Mesenteric fat pad (tissue), 1 donor: ENCODE measurements at regions not wholly inside any gene's neighbourhood (a gene's known extent, or its start where the extent isn't known, plus 50 kb on each side); places are given as distances from the start of the nearest gene placed in this dataset.
"Not testable (repeated sequence)": the region's sequence is repeated elsewhere in the genome, so short reads cannot be mapped to it uniquely, and the experiment has no call there.

ENCODE experiments used
- DNase-seq: peaks from one replicate; pipeline ENCODE4 v3.0.0-alpha.2; 2020; ENCODE audit warnings: low spot score
- donor health status: DM: yes; HTN: yes; CAD: no.

DNA sequence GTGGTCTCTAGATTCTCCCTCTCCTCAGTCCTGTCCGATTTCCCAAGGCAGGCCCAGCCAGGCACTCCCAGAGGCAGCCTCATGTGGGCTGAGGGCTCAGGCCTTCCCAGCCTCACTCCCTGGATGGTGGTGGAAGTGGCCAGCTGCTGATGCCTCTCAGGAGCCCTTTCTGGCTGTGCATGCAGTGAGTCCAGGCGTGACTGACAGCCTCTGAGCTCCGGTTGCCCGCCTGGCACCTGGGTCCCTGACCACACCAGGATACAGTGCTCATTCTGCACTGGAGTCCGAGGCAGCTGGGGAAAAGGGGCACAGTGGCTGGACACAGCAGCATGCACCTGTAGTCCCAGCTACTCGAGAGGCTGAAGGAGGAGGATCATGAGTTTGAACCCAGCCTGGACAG, 132.6 kb downstream of the CUL2 start:
- DNase-seq: no peak

DNA sequence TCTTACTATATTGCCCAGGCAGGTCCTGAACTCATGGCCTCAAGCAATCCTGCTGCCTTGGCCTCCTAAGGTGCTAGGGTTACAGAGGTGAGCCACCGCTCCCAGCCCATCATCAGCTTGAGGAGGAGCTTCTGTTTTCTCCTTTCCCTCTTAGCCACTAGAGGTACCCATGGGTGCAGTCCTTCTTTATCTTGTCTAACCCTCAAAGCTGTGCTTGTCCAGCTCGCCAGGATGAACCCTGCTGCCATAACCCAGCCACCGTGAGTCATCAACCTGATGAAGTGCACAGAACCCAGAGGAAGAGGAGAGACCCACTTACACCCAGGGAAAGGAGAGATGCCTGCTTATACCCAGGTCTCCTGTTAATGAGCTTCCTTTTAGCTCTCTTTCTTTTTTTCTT, 133.4 kb downstream of the CUL2 start:
- DNase-seq: no peak

DNA sequence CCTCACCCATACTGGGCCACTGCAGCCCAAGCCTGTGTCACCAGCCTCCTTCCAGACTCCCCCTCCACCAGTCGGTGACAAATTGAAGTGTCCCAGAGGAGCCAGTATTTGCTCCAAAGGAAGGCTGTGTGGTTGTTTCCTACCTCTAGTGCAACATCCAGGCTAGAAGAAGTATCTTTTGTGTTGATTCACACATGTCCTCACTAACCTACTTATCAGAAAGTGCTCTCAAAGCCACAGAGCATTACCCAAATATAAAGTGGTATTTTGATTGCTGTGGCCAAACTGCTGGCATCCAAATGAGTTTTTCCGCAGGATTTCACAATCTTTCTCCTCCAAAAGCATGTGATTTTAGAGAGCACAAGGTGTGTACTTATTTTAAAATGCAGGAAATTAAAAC, 134.8 kb downstream of the CUL2 start:
- no peak for DNase-seq

DNA sequence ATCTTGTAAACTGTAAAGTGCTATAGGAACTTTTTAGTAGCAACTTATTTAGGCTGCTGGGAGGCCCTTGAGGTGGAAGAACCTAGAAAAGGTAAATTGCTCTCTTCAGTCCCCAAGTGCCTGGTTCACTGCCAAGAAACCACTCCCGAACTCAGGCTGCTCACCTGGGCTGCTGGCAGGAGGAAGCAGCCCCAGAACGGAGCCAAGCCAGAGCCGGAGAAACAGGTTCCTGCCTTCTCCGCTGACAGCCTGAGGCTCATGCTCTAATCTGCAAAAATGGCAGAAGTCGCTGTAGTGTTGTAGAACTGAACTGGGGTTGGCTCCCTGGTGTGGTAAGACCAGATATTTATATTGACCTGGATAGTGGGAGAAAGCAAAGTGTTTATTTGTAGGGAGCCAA, 136.0 kb downstream of the CUL2 start:
- no peak for DNase-seq

DNA sequence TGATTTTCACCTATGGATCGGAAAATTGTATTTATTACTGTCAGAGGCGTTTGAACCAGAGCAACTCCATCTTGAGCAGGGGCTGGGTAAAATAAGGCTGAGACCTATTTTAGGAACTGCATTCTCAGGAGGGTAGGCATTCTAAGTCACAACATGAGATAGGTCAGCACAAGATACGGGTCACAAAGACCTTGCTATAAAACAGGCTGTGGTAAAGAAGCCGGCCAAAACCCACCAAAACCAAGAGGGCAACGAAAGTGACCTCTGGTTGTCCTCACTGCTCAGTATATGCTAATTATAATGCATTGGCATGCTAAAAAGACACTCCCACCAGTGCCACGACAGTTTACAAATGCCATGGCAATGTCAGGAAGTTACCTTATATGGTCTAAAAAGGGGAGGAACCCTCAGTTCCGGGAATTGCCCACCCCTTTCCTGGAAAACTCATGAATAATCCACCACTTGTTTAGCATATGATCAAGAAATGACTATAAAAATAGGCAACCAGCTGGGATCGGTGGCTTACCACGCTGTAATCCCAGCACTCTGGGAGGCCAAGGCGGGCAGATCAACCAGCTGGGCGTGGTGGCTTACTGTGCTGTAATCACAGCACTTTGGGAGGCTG, 136.3 kb upstream of the PARD3 start:
- DNase-seq: not testable (repeated sequence)

DNA sequence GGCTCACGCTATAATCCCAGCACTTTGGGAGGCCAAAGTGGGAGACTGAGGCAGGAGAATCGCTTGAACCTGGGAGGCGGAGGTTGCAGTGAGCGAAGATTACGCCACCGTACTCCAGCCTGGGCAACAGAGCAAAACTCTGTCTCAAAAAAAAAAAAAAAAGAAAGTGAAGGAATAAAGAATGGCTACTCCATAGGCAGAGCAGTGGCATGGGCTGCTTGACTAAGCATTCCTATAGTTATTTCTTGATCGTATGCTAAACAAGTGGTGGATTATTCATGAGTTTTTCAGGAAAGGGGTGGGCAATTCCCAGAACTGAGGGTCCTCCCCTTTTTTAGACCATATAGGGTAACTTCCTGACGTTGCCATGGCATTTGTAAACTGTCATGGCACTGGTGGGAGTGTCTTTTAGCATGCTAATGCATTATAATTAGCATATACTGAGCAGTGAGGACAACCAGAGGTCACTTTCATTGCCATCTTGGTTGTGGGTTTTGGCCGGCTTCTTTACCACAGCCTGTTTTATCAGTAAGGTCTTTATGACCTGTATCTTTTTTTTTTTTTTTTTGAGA, 130.9 kb upstream of the PARD3 start:
- not testable (repeated sequence) for DNase-seq

DNA sequence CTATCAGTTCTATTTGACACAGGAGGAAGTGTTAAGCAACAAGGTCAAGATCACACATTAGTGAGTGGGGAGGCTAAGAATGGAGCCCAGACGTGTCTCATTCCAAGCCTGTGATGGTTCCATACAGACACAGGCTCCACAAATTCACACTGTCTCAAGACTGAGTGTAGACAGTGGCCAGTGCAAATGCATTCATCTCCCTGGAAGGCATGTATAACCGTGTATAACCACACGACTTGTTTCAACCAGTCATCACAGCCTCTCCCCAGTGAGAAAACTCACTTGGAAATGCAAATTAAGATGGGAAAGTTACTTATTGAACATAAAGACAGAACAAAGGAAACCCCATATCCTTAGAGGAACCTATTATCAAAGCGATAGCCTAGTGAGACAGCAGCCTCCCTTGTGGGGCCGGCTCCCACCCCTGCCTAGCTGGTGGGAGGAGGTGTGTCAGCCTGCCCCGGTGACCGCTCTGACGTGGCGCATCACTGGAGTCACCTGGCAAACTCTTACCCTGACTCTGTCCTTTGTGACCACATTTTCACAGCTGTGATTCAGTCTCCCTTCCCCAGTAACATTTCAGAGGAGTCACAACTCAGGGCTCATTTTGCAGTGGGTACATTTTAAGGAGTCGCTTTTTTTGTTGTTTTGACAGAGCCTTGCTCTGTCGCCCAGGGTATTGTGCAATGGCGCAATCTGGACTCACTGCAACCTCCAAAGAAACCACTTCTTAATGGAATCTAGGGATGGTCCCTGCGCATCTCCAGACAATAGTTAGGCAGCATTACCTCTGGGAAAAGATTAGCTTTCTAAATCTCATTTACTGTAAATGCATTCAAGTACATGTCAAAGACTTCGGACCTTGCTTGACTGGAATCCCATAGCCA, 126.6 kb upstream of the PARD3 start:
- DNase-seq: no peak

DNA sequence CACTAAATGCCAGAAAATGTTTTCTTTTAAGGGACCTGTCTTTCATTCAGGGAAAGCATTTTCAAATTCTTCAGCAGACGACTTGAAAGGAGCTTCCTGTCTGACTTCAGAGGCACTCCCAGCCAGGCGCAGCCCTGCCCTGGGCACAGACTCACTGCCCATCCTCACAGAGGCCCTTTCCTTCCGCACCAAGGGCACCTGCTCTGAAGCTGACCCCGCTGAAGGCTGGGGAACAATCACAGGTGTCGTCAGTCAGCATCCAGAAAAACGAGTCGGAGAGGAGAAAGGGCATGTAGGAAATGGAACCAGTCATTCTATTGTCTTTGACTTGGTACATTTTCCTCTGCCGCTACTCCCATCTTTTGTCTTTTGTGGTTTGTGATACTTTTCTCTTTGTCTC, 125.3 kb upstream of the PARD3 start:
- no peak for DNase-seq

DNA sequence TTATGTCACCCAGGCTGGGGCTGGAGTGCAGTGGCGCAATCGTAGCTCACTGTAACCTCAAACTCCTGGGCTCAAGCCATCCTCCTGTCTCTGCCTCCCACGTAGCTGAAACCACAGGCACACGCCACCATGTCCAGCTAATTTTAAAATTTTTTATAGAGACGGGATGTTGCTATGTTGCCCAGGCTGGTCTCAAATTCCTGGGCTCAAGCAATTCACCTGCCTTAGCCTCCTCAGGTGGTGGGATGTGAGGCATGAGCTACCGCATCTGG, 123.2 kb upstream of the PARD3 start:
- no peak for DNase-seq

DNA sequence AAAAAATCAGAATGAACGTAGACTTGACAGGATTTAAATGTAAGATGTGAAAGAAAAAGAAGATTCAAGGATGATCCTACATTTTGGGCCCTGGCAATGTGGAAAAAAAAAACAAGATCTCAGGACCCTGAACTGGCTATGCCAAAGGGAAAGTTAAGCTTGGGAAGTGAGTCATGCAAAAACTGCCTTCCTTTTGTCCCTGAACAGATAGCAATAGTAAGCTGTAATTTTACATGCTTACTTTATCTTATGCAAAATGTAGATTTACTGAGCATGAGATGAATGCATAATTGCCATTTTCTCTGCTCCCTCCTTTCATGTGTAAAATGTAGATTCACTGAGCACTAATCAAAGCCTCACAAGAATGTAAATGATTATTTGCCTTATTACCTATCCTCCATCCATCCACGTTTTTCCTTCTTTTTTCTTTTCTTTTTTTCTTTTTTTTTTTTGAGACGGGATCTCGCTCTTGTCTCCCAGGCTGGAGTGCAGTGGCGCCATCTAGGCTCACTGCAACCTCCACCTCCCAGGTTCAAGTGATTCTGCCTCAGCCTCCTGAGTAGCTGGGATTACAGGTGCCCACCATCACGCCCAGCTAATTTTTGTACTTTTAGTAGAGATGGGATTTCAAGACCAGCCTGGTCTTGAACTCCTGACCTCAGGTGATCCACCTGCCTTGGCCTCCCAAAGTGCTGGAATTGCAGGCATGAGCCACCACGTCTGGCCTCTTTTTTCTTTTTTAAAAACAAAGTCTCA, 122.7 kb upstream of the PARD3 start:
- not testable (repeated sequence) for DNase-seq

DNA sequence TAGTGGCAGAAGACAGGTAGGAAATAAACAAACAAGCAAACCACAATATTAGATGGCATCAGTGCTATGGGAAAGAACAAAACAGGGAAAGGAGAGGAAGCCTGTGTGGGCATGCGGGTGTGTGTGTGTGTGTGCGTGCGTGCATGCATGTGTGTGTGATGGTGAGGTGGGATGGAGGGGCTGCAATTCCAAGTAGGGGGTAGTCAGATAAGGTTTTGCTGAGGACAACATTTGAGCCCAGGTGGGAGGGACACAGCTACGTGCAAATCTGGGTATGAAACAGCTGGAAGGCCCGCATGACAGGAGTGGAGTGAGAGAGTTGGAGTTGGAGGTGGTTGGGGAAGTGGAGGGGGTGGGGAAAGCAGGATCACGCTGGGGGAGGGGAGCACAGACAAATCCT, 121.0 kb upstream of the PARD3 start:
- no peak for DNase-seq

DNA sequence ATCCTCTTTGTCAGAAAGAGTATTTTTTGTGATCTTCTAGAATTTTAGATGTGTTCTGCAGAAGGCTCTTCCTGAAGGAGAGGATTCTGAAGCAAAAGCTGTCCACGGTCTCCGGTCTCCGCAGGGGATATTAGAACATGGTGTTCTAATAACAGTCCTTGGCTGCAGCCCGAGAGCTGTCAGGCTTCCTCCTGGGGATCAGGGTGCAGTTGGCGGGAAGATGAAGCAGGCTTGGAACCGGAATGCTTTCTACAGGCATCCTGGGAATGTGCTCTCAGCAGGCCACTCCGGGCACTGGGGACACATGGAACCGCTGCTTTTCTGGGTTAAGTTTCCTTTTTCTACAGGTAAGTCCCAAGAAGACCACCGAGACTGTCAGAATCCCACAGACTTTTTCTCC, 118.6 kb upstream of the PARD3 start:
- no peak for DNase-seq

DNA sequence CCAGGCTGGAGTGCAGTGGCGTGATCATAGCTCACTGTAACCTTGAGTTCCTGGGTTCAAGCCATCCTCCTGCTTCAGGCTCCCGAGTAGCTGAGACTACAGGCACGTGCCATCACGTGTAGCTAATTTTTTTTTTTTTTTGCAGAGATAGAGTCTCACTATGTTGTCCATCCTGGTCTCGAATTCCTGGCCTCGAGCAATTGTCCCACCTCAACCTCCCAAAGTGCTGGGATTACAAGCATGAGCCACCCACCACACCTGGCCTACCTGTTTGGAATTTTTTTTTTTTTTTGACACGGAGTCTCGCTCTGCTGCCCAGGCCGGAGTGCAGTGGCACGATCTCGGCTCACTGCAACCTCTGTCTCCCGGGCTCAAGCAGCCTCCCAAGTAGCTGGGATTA, 117.1 kb upstream of the PARD3 start:
- DNase-seq: no peak

DNA sequence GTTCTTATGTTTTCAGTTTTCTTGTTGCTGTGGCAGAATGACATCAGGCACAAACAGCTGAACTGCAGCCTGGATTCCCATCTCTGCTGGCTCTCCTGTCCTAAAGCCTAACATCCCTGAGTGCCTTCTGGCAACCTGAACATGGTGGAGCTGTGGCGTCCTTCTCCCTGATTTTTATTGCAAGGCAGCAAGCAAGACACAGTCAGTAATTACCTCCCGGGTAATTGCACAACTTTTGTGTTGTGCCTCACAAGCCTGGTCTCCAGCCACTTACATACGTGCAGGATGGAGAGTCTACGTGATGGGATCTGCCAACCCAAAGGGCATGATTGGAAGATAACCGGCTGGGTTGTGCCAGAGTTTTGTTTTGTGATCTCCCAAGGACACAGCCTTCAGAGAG, 116.1 kb upstream of the PARD3 start:
- DNase-seq: no peak

DNA sequence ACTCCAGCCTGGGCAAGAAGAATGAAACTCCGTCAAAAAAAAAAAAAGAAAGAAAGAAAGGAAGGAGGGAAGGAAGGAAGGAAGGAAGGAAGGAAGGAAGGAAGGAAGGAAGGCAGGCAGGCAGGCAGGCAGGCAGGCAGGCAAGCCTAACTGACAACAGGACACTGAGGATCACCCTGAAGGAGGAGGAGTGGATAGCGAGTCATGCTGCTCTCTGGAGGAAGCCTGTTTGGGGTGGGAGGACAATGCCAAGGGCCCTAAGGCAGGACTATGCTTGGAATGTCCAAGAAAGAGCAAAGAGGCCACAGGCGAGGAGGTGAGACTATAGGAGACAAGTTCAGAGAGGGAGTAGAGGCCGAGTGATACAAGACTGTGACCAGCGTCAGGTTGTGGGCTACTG, 107.0 kb upstream of the PARD3 start:
- DNase-seq: no peak

DNA sequence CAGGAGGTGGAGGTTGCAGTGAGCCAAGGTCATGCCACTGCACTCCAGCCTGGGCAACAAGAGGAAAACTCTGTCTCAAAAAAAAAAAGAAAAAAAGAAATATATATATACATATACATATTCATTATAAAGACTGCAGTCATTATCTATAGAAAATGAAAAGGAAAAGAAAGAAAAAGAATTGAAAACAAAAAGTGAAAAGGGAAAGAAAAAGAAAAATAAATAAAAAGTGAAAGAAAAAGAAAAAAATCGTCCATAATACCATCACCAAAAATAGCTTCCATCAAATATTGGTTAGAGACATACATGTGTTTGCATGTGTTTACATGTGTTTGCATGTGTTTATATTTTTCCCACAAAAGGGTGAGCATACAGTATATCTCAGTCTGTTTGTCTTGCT, 105.5 kb upstream of the PARD3 start:
- no peak for DNase-seq

DNA sequence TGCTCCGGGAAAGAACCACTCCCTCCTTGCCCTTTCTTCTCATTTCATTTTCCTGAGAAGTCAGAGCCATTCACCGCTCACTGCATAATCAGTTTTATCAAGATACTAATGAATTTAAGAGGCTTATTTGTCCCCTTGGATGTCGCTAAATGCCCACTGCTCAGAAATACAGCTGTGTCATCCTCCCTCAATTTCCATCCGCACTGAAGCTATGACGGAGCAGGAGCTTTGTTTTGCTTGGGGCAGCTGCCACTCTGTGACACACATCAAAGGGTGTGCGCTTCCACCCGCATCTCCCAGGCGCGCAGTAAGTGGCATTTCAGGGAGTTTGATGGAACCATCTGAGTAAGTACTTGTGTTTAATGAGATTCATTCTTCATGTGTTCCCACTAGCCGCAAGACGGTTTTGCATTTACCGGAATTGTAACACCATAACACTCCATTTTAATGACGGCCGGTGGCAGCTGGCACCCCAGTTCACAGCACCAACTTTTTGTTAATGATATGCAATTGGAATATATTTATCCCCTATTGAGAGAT, 103.8 kb upstream of the PARD3 start:
- peak; percentile 55 for DNase-seq

DNA sequence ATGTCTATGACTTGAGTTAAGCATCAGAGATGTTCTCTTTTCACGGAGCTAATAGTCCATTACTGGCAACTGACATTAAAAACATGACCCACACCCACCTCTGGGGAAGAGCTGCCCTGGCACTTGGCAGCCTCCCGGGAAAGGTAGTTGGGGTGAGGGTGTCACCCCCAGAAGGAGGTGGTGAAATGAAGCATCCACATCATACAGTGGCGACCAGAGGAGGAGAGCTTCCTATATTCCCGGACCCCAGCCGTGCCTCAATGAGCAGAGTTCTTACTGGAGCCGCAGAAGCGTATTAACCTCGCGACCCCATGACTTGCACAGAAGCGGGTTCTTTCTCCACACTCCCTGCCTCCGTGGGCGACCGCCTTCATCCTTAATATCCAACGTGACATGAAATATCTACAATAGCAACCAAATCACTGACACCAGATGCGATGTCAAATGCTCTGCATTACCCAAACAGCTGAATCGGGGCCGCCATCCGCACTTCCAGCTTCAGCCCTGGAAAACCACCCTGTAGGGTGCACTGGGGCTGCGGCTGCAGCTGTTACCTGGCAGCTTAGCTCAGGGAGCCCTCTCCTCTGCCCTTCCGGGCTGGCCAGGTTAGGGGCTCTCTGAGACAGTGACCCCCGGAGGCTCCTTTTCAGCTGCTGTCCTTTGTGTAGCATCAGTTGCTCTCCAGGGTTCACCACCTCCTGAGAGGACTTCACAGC, 103.1 kb upstream of the PARD3 start:
- DNase-seq: peak; percentile 84

DNA sequence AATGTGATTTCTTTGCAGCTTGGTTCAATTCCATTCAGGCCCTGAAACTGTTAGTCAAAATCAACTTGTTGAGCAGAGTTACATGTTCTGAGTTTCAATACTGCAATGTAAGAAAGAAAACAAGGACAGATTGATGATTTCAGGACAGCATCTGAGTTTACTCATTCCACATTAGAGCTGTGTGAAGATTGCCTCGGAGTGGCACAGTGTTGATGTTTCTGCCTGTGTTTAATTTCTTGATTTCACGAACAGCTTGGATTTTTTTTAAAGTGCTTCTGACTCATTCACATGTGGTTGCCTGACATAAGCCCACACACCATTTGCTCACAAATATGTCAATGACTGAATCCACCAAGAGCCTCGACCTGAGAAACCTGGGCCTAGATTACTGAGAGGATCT, 101.2 kb upstream of the PARD3 start:
- DNase-seq: no peak

DNA sequence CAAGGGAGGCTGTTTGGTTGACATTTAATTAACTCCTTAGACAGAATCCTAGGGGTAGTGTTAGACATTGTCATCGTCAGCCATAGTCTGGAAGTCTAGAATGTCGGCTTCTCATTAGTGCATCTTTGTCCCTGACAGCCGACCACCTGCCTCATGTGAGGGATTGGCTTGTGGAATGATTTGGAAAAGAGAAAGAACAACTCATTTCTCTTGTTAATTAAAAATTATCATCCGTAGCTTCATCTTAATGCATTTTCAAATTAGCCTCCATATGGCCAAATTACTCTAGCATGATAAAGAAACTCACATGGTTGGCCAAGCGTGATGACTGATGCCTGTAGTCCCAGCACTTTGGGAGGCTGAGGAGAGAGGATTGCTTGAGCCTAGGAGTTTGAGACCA, 97.7 kb upstream of the PARD3 start:
- DNase-seq: no peak

DNA sequence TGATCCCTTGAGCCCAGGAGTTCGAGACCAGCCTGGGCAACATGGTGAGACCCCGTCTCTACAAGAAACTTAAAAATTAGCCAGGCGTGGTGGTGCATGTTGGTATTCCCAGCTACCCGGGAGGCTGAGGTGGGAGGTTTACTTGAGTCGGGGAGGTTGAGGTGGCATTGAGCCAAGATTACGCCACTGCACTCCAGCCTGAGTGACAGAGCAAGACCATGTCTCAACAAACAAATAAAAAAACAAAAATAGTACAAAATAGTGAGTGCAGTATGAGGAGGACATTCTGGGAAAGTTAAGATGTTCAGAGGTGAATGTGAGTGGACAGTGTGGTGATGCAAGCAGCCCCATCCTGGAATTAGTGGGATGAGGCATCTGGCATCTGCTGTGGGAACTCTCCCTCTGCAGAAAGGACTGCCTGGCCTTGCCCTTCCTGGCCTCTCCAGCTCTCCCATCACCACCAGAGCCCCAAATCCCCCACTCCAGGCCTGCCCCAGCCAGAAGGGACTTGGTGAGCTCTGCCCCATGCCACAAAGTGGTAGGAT, 96.6 kb upstream of the PARD3 start:
- peak; percentile 53 for DNase-seq
